ENCODE measurements at regions not wholly inside any gene's neighbourhood (a gene's known extent, or its start where the extent isn't known, plus 50 kb on each side); places are given as distances from the start of the nearest gene placed in this dataset.

DNA sequence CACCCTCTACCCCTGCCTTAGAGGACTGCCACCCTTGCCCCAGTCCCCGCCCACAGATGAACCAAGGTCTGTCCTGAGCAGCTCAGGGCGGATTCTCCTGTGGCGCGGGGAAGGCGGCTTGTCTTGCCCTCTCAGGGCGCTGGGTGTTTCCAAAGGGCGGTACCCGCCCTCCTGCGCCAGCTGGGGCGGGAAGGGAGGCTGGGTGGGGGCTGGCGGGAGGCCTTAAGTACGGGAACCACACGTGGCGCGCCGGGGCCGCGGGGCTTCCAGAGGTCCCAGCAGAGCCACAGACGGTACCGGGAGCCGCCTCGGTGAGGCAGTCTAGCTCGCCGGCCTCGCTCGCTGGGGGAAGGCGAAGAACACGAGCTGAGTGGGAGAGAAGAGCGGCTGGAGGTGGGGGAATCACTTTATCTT lies 361.1 kb downstream of the MID1IP1 start:
- Histone ChIP-seq H2AFZ (ENCODE audit: low read depth, low read length, severe bottlenecking) (no peak overlapping the region), H3K36me3 (ENCODE audit: low read length) (no peaks in the 10 kb centered on the region), H3K9me3 (ENCODE audit: insufficient read depth, low read length) (no peaks in the 10 kb centered on the region), H3K27me3 (ENCODE audit: low read length) (no peaks in the 10 kb centered on the region), H3K9me2 (replicated peaks; ENCODE audit: insufficient read depth, low read length) (no peaks in the 10 kb centered on the region), H3K79me2 (ENCODE audit: insufficient read depth, low read length) (no peaks in the 10 kb centered on the region), H4K20me1 (ENCODE audit: low read depth, low read length) (no peaks in the 10 kb centered on the region), H3K9ac (ENCODE audit: low read length) (no peak overlapping the region), H3K4me2 (ENCODE audit: low read depth, low read length, poor library complexity, severe bottlenecking) (no peak overlapping the region), H3K4me3 (ENCODE audit: insufficient read depth, low read length, poor library complexity, severe bottlenecking) (no peak overlapping the region), H3F3A (ENCODE audit: insufficient read depth) (no peaks in the 10 kb centered on the region), H3K27ac (ENCODE audit: low read depth, low read length) (no peak overlapping the region)
- no peak for TF ChIP-seq EZH2phosphoT487 (conservative IDR thresholded peaks at IDR 0.05; ENCODE audit: low read length)
- TF ChIP-seq, protein P1, sequence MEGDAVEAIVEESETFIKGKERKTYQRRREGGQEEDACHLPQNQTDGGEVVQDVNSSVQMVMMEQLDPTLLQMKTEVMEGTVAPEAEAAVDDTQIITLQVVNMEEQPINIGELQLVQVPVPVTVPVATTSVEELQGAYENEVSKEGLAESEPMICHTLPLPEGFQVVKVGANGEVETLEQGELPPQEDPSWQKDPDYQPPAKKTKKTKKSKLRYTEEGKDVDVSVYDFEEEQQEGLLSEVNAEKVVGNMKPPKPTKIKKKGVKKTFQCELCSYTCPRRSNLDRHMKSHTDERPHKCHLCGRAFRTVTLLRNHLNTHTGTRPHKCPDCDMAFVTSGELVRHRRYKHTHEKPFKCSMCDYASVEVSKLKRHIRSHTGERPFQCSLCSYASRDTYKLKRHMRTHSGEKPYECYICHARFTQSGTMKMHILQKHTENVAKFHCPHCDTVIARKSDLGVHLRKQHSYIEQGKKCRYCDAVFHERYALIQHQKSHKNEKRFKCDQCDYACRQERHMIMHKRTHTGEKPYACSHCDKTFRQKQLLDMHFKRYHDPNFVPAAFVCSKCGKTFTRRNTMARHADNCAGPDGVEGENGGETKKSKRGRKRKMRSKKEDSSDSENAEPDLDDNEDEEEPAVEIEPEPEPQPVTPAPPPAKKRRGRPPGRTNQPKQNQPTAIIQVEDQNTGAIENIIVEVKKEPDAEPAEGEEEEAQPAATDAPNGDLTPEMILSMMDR (IDR thresholded peaks at IDR 0.05; ENCODE audit: insufficient read depth, low read length, poor library complexity, severe bottlenecking): no peak

DNA sequence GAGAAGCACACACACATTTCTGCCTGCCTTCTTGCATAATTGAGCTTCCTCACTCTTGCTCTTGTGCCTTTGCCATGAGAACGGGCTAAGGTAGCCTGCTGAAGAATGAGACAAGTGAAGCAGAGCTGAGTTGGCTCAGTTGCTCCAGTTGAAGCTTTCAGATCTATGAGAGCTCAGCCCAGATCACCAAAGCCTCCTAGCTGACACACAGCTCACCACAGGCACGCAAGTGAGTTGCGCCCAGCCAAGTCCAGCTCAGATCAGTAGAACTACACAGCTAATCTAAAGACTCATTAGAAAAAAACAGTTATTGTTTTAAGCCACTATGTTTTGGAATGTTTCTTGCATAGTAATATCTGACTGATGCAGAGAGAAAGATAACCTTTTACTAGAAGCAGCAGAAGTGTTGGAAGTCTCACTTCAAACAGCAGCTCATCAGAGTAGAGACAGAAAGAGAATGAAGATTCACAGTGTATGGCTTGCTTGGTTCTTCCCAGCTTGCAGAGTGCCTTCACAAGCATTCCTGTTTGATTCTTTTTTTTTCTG lies 362.4 kb downstream of the MID1IP1 start:
- Histone ChIP-seq H3K27me3 (ENCODE audit: low read length) (no peaks in the 10 kb centered on the region), H3F3A (ENCODE audit: insufficient read depth) (no peaks in the 10 kb centered on the region), H3K9me2 (replicated peaks; ENCODE audit: insufficient read depth, low read length) (no peaks in the 10 kb centered on the region), H3K4me2 (ENCODE audit: low read depth, low read length, poor library complexity, severe bottlenecking) (no peak overlapping the region), H3K9me3 (ENCODE audit: insufficient read depth, low read length) (no peaks in the 10 kb centered on the region), H3K36me3 (ENCODE audit: low read length) (no peaks in the 10 kb centered on the region), H3K4me3 (ENCODE audit: insufficient read depth, low read length, poor library complexity, severe bottlenecking) (no peak overlapping the region), H2AFZ (ENCODE audit: low read depth, low read length, severe bottlenecking) (no peak overlapping the region), H3K79me2 (ENCODE audit: insufficient read depth, low read length) (no peaks in the 10 kb centered on the region), H3K27ac (ENCODE audit: low read depth, low read length) (no peak overlapping the region), H3K9ac (ENCODE audit: low read length) (no peak overlapping the region), H4K20me1 (ENCODE audit: low read depth, low read length) (no peaks in the 10 kb centered on the region)
- TF ChIP-seq EZH2phosphoT487 (conservative IDR thresholded peaks at IDR 0.05; ENCODE audit: low read length): no peak
- TF ChIP-seq, protein P1 (IDR thresholded peaks at IDR 0.05; ENCODE audit: insufficient read depth, low read length, poor library complexity, severe bottlenecking): no peak

DNA sequence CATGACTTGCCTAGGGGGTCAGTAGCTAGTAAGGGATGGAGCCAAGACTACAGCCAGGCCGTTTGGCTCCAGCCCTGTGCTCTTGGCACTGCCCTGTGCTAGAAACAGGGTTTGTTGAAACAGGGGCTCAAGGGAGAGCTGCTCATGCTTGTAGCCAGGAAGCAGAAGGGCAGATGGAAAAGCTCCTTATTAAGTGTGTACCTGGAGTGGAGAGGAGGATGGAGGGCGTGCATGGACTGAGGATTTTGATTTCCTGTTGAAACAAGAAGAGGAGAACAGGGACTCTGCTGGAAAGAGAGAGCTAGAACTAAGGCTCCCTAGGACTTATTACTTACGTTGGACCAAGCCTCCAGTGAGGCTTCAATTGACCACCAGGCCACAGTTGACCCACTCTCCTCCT lies 363.0 kb downstream of the MID1IP1 start:
- Histone ChIP-seq H3K4me2 (ENCODE audit: low read depth, low read length, poor library complexity, severe bottlenecking) (no peak overlapping the region), H3K27ac (ENCODE audit: low read depth, low read length) (no peak overlapping the region), H3K79me2 (ENCODE audit: insufficient read depth, low read length) (no peaks in the 10 kb centered on the region), H4K20me1 (ENCODE audit: low read depth, low read length) (no peaks in the 10 kb centered on the region), H3K27me3 (ENCODE audit: low read length) (no peaks in the 10 kb centered on the region), H3K9me2 (replicated peaks; ENCODE audit: insufficient read depth, low read length) (no peaks in the 10 kb centered on the region), H3K9me3 (ENCODE audit: insufficient read depth, low read length) (no peaks in the 10 kb centered on the region), H3K9ac (ENCODE audit: low read length) (no peak overlapping the region), H3K4me3 (ENCODE audit: insufficient read depth, low read length, poor library complexity, severe bottlenecking) (no peak overlapping the region), H2AFZ (ENCODE audit: low read depth, low read length, severe bottlenecking) (no peak overlapping the region), H3F3A (ENCODE audit: insufficient read depth) (no peaks in the 10 kb centered on the region), H3K36me3 (ENCODE audit: low read length) (no peaks in the 10 kb centered on the region)
- no peak for TF ChIP-seq EZH2phosphoT487 (conservative IDR thresholded peaks at IDR 0.05; ENCODE audit: low read length)
- TF ChIP-seq, protein P1 (IDR thresholded peaks at IDR 0.05; ENCODE audit: insufficient read depth, low read length, poor library complexity, severe bottlenecking): no peak
